Endothelial cell of umbilical vein (primary cell): ENCODE measurements at regions not wholly inside any gene's neighbourhood (a gene's known extent, or its start where the extent isn't known, plus 50 kb on each side); places are given as distances from the start of the nearest gene placed in this dataset.

Source experiments
- EZH2 ChIP-seq: IDR thresholded peaks from 2 replicates; pipeline ENCODE4 v1.6.1; 2012; ENCODE audit warnings: borderline replicate concordance, low read depth, mild to moderate bottlenecking, moderate library complexity, low read length, inconsistent platforms; ENCODE audit not compliant: severe bottlenecking
- GATA2 ChIP-seq: IDR thresholded peaks from 2 replicates; pipeline ENCODE4 v1.7.0; 2011; ENCODE audit warnings: low read depth, mild to moderate bottlenecking, moderate library complexity, mixed read lengths, low read length; ENCODE audit not compliant: insufficient read length, insufficient read depth
- MYC ChIP-seq: IDR thresholded peaks from one replicate; pipeline ENCODE4 v1.6.1; 2011; ENCODE audit warnings: mild to moderate bottlenecking, low read depth, low read length
- POLR2A ChIP-seq: IDR thresholded peaks from 2 replicates; pipeline ENCODE4 v1.6.1; 2012; ENCODE audit warnings: low read depth, mild to moderate bottlenecking, control low read depth, low read length
- POLR2AphosphoS5 ChIP-seq: IDR thresholded peaks from 2 replicates; pipeline ENCODE4 v1.6.1; 2012; ENCODE audit warnings: low read depth, mild to moderate bottlenecking, control low read depth, low read length, moderate library complexity; ENCODE audit not compliant: insufficient read depth
- TF ChIP-seq, protein P1 (sequence below), 2 donors: IDR thresholded peaks; 1 replicate in 1 of 2; 2 replicates in 1 of 2; pipeline ENCODE4 v1.5.1; 2011; ENCODE audit warnings: low read length in 2 of 2, mild to moderate bottlenecking in 2 of 2, moderate library complexity in 2 of 2, control low read depth in 1 of 2, inconsistent platforms in 1 of 2, low read depth in 1 of 2; ENCODE audit not compliant: insufficient read depth in 1 of 2; ENCODE audit errors: extremely low read depth in 1 of 2
- TF ChIP-seq, protein P2 (sequence below): IDR thresholded peaks from 2 replicates; pipeline ENCODE4 v1.6.1; 2011; ENCODE audit not compliant: insufficient read depth, insufficient read length

DNA sequence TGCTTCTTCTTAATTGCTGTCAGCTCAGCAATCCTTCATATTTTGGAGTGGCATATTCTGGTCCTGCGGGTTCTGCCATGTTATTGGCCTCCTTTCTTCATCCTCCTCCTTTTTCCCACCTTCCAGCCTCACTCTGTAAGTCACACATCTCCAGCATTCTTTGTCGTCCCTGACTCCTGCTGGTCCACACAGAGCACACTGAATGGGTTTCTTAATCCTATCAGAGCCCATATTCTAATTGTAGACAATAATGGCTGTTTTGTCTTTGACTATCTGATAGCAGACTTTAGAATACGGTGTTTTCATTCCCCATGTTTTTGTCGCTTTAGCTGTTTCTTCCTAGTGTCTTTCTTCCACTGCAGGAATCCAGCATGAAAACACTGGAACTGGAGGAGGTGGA, 389.6 kb downstream of the REEP3 start:
- TF ChIP-seq, protein P1, sequence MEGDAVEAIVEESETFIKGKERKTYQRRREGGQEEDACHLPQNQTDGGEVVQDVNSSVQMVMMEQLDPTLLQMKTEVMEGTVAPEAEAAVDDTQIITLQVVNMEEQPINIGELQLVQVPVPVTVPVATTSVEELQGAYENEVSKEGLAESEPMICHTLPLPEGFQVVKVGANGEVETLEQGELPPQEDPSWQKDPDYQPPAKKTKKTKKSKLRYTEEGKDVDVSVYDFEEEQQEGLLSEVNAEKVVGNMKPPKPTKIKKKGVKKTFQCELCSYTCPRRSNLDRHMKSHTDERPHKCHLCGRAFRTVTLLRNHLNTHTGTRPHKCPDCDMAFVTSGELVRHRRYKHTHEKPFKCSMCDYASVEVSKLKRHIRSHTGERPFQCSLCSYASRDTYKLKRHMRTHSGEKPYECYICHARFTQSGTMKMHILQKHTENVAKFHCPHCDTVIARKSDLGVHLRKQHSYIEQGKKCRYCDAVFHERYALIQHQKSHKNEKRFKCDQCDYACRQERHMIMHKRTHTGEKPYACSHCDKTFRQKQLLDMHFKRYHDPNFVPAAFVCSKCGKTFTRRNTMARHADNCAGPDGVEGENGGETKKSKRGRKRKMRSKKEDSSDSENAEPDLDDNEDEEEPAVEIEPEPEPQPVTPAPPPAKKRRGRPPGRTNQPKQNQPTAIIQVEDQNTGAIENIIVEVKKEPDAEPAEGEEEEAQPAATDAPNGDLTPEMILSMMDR (IDR thresholded peaks at IDR 0.05; ENCODE audit: extremely low read depth in 1 of 2, insufficient read depth in 1 of 2, low read depth in 1 of 2, low read length in 2 of 2) = no peak
- TF ChIP-seq POLR2AphosphoS5 = no peak
- TF ChIP-seq GATA2 = no peak
- TF ChIP-seq, protein P2, sequence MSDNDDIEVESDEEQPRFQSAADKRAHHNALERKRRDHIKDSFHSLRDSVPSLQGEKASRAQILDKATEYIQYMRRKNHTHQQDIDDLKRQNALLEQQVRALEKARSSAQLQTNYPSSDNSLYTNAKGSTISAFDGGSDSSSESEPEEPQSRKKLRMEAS = no peak
- no peak for TF ChIP-seq POLR2A
- TF ChIP-seq EZH2 = no peak
- TF ChIP-seq MYC = no peak
